Testis (tissue), 2 donors: ENCODE measurements at regions not wholly inside any gene's neighbourhood (a gene's known extent, or its start where the extent isn't known, plus 50 kb on each side); places are given as distances from the start of the nearest gene placed in this dataset.

Experiments used
- CTCF ChIP-seq, 3 experiments: fragments of 450-650 bp in 2 of 3; fragments of 200-600 bp in 1 of 3; sonication (generic) in 1 of 3; IDR thresholded peaks; one replicate each; pipeline ENCODE4 v1.5.1; 2016 to 2019; ENCODE audit warnings: antibody characterized with exemption in 3 of 3, mild to moderate bottlenecking in 2 of 3, moderate library complexity in 1 of 3
- POLR2A ChIP-seq: fragments of 450-650 bp; IDR thresholded peaks from one replicate; pipeline ENCODE4 v1.6.1; 2017; ENCODE audit warnings: antibody characterized with exemption, mild to moderate bottlenecking, moderate library complexity

GRCh38 chrX:124497386-124497785 lies 151.0 kb downstream of the SH2D1A start:
- TF ChIP-seq POLR2A: no peak
- TF ChIP-seq CTCF (IDR thresholded peaks at IDR 0.05): no peak
